Natural killer cell (primary cell): ENCODE measurements at regions not wholly inside any gene's neighbourhood (a gene's known extent, or its start where the extent isn't known, plus 50 kb on each side); places are given as distances from the start of the nearest gene placed in this dataset.

Source experiments
- ATAC-seq, 3 donors: fragments of 150-1000 bp in 2 of 3; fragments of 200-7000 bp in 1 of 3; cut with Tn5 transposase; 1 replicate in 1 of 3; 2 replicates in 2 of 3; pipeline ENCODE4 v1.10.0; 2021; ENCODE audit warnings: mild to moderate bottlenecking in 2 of 3, moderate library complexity in 2 of 3
- DNase-seq, 2 donors: peaks; one replicate each; pipeline versions ENCODE4 v3.0.0 to v3.0.0-alpha.2; 2013 to 2021; ENCODE audit warnings: mixed read lengths in 1 of 2
- H3K27ac ChIP-seq: one replicate; pipeline ENCODE4 v1.5.1; 2013; ENCODE audit warnings: mild to moderate bottlenecking, low read length
- H3K27me3 ChIP-seq: one replicate; pipeline ENCODE4 v1.6.1; 2013; ENCODE audit warnings: low read length; ENCODE audit not compliant: control insufficient read depth, insufficient read depth
- H3K36me3 ChIP-seq: one replicate; pipeline ENCODE4 v1.6.1; 2013; ENCODE audit warnings: low read length; ENCODE audit not compliant: control insufficient read depth, insufficient read depth
- H3K4me1 ChIP-seq: one replicate; pipeline ENCODE4 v1.6.1; 2013; ENCODE audit warnings: low read length; ENCODE audit not compliant: control insufficient read depth, insufficient read depth
- H3K4me3 ChIP-seq: one replicate; pipeline ENCODE4 v1.5.1; 2013; ENCODE audit warnings: low read length
- H3K9me3 ChIP-seq: one replicate; pipeline ENCODE4 v1.6.1; 2013; ENCODE audit warnings: low read length; ENCODE audit not compliant: control insufficient read depth, insufficient read depth
- H3K27ac Mint-ChIP-seq, 2 donors: one replicate each; pipeline ENCODE4 v1.8.0; 2022; ENCODE audit warnings: mild to moderate bottlenecking in 2 of 2, mixed read lengths in 2 of 2, moderate library complexity in 1 of 2
- H3K27me3 Mint-ChIP-seq, 2 donors: one replicate each; pipeline ENCODE4 v1.8.0; 2022; ENCODE audit warnings: low read depth in 2 of 2, mixed read lengths in 2 of 2
- H3K36me3 Mint-ChIP-seq: one replicate; pipeline ENCODE4 v1.8.0; 2022; ENCODE audit warnings: mixed read lengths
- H3K4me1 Mint-ChIP-seq, 2 donors: one replicate each; pipeline ENCODE4 v1.8.0; 2022; ENCODE audit warnings: mixed read lengths in 2 of 2
- H3K4me3 Mint-ChIP-seq: one replicate; pipeline ENCODE4 v1.8.0; 2022; ENCODE audit warnings: mild to moderate bottlenecking, moderate library complexity, mixed read lengths
- H3K9me3 Mint-ChIP-seq, 2 donors: one replicate each; pipeline ENCODE4 v1.8.0; 2022; ENCODE audit warnings: mixed read lengths in 2 of 2
- CTCF ChIP-seq: fragments of 200-600 bp; IDR thresholded peaks from one replicate; pipeline ENCODE4 v1.8.0; 2022; ENCODE audit warnings: antibody characterized with exemption
- WGBS: methylation state at CpG from one replicate; pipeline ENCODE4 v1.1.7; 2013; ENCODE audit warnings: missing lambda C conversion rate; ENCODE audit not compliant: insufficient coverage; 5-methylcytosine and 5-hydroxymethylcytosine counted together
- intact Hi-C: fragments of 100-400 bp; cut with micrococcal nuclease; formaldehyde crosslinking; loops from one replicate; pipeline ENCODE4 v1.14.2; 2022

- no peaks in the 10 kb centered on the region for H3K36me3 Mint-ChIP-seq
- no peak overlapping the region for H3K4me3 Mint-ChIP-seq
- no peaks in the 10 kb centered on the region for H3K27me3 ChIP-seq
- no peak overlapping the region for H3K27ac ChIP-seq
- H3K4me1 Mint-ChIP-seq, result no peaks in the 10 kb centered on the region
- no peaks in the 10 kb centered on the region for H3K27me3 Mint-ChIP-seq
- TF ChIP-seq CTCF, result no peak
- H3K36me3 ChIP-seq, result no peaks in the 10 kb centered on the region
- H3K9me3 Mint-ChIP-seq, result peaks cover 3 to 4% of the 10 kb centered on the region in 2 donors
- DNase-seq, result no peak
- WGBS, result 81% methylated on average over 3 of the region's 3 CpGs
- intact Hi-C loops, result no loop called here
- no peak overlapping the region for H3K27ac Mint-ChIP-seq
- ATAC-seq, result no peak
- H3K9me3 ChIP-seq, result no peaks in the 10 kb centered on the region
- no peaks in the 10 kb centered on the region for H3K4me1 ChIP-seq
- H3K4me3 ChIP-seq, result no peak overlapping the region
Measured at GRCh38 chr2:59259913-59260312, 1018.8 kb upstream of the FANCL start.

- Mint-ChIP-seq H3K9me3 (peaks cover 3 to 4% of the 10 kb centered on the region in 2 donors), H3K4me1 (no peaks in the 10 kb centered on the region), H3K27me3 (no peaks in the 10 kb centered on the region), H3K36me3 (no peaks in the 10 kb centered on the region), H3K27ac (no peak overlapping the region), H3K4me3 (no peak overlapping the region)
- Histone ChIP-seq H3K4me1 (no peaks in the 10 kb centered on the region), H3K27me3 (no peaks in the 10 kb centered on the region), H3K9me3 (no peaks in the 10 kb centered on the region), H3K27ac (no peak overlapping the region), H3K4me3 (no peak overlapping the region), H3K36me3 (no peaks in the 10 kb centered on the region)
- DNase-seq, result no peak
- intact Hi-C loops, result no loop called here
- WGBS, result 88% methylated on average over 4 of the region's 4 CpGs
- no peak for ATAC-seq
- no peak for TF ChIP-seq CTCF
Measured at GRCh38 chr2:59256290-59256689, 1015.2 kb upstream of the FANCL start.

DNA sequence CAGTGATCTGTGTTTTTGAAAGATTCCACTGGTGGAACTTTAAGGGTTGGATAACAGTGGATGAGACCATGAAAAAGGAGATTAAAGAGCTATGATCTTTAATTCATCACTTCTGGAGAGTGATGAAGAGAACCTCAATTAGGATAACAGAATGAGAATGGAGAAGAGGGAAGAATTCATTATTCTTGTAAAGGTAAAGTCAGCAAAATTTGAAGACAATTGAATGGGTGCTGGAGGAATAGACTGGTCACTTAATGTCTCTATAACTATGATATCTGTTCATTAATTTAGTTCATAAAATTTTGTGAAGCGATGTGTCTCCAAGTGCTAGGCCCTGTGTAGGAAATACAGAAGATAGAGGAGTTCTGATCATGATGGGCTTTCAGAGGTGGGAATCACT lies 1013.2 kb upstream of the FANCL start:
- no peak overlapping the region for H3K27ac ChIP-seq
- Mint-ChIP-seq H3K27me3 (no peaks in the 10 kb centered on the region), H3K4me3 (no peak overlapping the region), H3K36me3 (no peaks in the 10 kb centered on the region), H3K4me1 (no peaks in the 10 kb centered on the region), H3K27ac (no peak overlapping the region), H3K9me3 (peaks cover 3 to 4% of the 10 kb centered on the region in 2 donors)
- ATAC-seq (no peak), DNase-seq (no peak)
- 100% methylated on average over 1 of the region's 1 CpG for WGBS
- H3K4me3 ChIP-seq, result no peak overlapping the region
- no peaks in the 10 kb centered on the region for H3K4me1 ChIP-seq
- H3K9me3 ChIP-seq, result no peaks in the 10 kb centered on the region
- H3K27me3 ChIP-seq, result no peaks in the 10 kb centered on the region
- no peaks in the 10 kb centered on the region for H3K36me3 ChIP-seq
- TF ChIP-seq CTCF, result no peak
- intact Hi-C loops, result no loop called here

- no peak overlapping the region for H3K27ac ChIP-seq
- WGBS, result 85% methylated on average over 1 of the region's 1 CpG
- intact Hi-C loops, result no loop called here
- Mint-ChIP-seq H3K27me3 (no peaks in the 10 kb centered on the region), H3K4me3 (no peak overlapping the region), H3K36me3 (no peaks in the 10 kb centered on the region), H3K9me3 (peaks cover 5 to 7% of the 10 kb centered on the region in 2 donors), H3K4me1 (no peaks in the 10 kb centered on the region), H3K27ac (no peak overlapping the region)
- no peaks in the 10 kb centered on the region for H3K27me3 ChIP-seq
- no peaks in the 10 kb centered on the region for H3K36me3 ChIP-seq
- TF ChIP-seq CTCF, result no peak
- ATAC-seq (no peak), DNase-seq (no peak)
- H3K9me3 ChIP-seq, result no peaks in the 10 kb centered on the region
- no peak overlapping the region for H3K4me3 ChIP-seq
- no peaks in the 10 kb centered on the region for H3K4me1 ChIP-seq
Measured at GRCh38 chr2:59250307-59250677, 1009.2 kb upstream of the FANCL start.
